NCI-H510A (cell line): ENCODE measurements at regions not wholly inside any gene's neighbourhood (a gene's known extent, or its start where the extent isn't known, plus 50 kb on each side); places are given as distances from the start of the nearest gene placed in this dataset.

Experiments used
- DNase-seq: peaks from one replicate; lab custom pipeline; 2025; lab: John Stamatoyannopoulos, UW

DNA sequence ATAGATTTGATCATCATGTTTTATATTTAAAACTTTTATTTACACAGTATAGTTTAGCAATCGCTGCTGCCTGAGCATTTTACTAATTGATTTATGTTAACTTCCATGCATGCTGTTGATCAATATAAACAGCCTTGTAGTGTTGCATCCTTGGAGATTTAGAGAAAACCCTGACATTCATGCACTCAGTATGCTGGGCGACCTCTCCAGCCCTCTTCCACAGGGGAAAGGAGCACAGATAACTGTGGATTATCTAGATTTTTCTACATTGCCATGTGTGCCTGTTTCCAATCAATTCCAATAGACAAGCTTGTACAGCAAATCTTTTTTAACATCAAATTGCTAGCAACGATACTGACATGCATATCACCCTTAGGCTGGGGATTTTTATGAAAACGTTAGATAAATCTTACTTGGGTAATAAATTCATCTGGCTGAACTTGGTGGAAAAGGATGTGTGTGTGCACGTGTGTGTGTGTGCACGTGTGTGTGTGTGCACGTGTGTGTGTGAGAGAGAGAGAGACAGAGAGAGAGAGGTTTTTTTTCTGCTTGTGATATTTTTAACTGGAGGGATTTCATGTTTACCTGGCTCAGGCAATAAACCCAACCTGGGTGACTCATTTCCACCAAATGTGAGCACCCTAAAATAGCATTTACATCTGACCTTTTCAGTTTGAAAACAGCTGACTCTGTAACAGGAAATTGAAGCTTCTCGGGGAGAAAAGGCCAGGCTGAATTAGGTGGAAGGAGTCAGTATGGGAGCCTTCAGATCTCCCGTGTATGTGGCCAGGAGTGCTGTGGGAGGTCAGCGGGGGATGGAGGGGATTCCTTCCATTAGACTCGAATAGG lies 339.8 kb downstream of the PRDM2 start:
- DNase-seq: no peak

DNA sequence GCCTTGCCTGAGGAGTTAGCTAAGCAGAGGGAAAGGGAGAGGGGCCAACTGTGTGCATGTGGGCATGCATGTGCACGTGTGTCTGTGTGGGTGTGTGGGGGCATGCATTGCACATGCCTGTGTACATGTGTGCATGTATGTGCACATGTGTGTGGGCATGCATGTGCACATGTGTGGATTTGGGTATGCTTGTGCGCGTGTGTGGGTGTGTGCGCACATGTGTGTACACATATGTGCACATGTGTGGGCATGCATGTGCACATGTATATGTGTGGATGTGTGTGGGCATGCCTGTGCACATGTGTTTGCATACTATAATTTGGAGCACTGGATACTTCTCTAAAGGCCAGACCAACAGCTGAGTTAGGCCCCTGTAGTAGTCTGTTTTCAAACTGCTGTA lies 350.0 kb downstream of the PRDM2 start:
- no peak for DNase-seq

DNA sequence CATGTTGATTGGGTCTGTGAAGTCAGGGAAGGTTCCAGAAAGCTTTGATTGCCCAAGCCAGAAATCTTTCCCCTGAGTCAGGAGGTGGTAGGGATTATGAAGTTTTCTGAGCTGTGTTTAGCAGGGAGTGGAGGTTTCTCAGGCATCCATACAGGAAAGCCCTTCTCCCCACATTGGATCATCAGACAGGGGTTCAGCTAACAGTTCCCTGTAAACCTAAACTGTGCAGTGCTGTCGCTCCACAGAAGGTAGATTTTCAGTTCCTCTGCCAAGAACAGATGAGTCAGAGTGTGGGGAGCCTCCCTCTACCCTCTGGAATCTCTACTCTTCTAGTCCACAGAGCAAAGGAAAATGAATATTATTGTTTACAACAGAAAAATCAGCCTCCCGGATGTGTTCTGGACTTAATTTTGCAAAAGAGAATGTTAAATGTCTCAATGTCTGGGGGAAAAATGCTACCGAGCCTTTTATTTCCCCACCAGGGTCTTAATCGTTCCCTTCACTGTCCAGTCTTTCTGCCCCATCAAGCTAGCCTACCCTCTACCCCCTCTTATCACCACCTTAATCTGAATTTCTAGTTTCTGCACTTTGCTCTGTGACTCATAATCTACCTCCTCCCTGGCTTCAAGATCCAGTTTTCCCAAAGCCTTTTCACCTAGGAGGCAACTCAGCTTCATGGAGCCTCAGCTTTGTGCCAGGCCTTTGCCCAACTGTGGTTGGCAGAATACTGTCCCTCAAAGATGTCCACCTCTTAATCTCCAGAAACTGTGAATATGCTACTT lies 355.6 kb downstream of the PRDM2 start:
- no peak for DNase-seq

DNA sequence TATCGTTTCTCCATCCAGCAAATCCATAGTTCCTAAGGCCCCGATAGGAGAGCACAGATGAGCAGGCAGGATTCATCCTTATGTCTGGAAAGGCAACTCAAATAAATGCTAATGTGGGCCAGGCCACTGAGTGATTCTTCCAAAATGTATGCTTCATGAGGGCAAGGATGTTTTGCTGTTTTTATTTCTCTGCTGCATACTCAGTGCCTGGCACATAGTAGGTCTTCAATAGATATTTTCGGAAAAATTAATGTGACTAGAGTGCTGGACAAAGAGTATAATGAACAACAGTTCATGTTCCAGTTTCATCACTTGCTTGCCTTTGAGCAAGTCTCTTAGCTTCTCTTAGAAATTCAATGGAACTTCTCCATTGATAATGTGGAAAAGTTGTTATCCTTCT lies 357.7 kb downstream of the PRDM2 start:
- DNase-seq: no peak

DNA sequence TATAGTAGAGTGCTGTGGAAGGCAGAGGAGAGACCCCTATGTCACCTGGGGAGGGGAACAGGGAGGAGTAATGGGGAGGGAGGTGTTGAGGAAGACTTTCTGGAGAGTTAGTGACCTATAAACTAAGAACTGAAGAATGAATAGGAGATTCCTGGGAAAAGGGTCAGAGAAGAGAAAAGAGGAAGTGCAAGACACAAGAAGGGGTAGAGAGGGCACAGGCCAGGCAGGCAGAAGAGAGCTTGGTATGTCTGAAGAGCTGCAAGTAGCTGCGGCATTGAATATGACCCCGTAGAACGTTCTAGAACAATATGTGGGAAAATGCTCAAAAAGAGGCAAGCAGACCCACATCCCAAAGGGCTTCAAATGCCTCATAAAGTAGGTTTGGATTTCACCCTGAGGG lies 361.2 kb downstream of the PRDM2 start:
- no peak for DNase-seq

DNA sequence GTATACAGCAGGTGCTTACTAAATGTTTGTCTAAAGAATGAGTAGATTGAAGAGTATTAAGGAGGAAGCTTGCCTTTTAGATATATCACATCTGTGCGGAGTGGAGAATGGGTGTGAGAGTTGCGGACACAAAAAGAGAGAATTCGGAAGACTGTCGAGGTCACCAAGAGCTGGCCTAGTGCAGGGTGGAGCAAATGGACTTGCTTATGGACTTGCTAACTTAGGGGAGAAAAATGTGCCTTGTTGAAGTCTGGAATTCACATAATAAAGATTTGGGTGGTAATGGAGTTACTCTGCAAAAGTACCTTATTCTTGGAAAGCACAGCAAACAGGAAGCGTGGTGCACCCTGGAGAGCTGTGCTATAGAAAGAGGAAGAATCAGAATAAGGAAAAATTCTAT lies 361.7 kb downstream of the PRDM2 start:
- DNase-seq: no peak

DNA sequence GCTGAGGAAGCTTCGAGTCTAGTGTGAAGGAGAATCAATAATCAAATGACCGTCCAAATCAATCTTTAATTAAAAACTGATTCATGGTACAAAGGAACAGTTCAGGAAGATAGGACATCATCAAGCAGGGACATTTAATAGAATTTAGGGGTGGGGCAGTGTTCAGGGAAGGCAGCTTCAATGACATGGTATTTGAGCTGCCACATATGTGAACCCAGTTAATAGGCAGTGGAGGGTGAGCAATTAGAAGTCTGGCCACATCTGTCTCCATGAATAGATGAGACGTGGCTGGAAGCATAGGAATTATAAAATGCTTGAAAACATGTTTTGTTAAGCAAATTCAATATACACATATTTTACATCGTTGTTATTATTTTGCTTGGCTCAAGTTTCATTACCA lies 362.7 kb downstream of the PRDM2 start:
- DNase-seq: no peak

DNA sequence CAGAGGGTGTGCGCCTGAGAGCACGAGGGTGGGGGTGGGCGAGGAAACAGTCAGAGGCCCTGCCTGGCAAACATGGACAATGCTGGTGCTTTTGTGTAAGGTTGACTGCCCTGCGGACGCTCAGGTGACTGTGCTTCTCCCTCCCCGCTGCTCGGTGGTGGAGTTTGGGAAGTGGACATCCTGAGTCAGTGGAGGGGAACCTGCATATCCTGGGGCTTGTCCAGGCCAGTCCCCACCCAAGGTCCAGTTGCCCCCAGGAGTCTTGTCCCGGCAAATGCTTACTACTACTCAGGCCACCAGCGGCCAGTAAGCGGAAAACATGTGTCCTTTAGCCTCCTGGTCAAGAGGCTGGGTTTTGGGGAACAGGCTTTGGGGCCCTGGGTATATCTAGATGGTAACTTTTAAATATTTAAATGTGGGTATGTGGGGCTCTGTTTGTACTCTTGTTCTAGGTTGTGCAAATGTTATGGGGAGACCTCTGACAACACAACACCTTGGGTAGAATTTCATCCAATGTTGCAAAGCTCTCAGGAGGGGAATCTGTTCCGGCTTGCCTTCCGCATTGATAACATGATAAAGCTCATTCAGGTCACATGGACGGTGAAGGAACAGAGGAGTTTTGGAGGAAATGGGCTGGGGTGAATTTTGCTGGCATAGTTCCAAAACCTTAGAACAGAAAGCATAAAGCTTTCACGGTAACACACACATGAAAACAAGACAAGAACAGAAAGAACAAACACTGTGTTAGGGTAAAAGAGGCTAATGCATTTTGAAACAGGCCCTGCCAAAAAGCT lies 364.9 kb downstream of the PRDM2 start:
- DNase-seq: no peak

DNA sequence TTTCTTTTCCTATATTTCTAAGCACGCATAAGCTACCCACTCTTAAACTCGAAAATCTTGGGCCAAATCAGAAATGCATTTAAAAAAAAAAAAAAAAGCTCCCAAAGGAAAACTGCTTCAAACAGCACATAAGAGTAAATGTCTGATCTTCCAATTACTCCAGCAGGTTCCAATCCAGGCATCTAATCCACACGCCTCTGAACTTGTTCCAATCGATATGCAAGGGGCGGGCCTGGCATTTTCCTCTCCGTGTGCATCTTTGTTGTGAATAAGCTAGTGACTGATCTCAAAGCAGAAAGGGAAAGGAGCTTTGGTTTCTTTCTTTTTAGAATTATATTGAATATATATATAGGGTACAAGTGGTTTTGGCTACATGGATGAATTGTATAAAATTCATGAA lies 365.5 kb downstream of the PRDM2 start:
- no peak for DNase-seq

DNA sequence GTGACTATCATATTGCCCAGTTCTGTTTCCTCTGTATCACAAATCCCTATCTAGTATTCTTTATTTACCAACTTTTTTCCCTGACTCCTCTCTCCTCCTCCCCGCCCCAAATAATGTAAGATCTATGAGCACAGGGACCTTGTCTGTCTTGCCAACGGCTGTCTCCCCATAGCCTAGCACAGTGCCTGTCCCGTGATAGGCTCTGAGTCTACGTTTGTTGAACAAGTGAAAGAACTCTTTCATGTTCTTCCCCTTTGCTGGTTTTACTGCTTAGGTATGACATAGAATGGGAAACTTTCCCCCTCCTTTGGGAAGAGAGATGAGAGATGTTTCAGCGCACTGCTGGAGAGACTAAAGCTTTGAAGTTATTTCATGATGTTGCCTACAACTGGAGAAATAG lies 367.0 kb downstream of the PRDM2 start:
- DNase-seq: no peak

DNA sequence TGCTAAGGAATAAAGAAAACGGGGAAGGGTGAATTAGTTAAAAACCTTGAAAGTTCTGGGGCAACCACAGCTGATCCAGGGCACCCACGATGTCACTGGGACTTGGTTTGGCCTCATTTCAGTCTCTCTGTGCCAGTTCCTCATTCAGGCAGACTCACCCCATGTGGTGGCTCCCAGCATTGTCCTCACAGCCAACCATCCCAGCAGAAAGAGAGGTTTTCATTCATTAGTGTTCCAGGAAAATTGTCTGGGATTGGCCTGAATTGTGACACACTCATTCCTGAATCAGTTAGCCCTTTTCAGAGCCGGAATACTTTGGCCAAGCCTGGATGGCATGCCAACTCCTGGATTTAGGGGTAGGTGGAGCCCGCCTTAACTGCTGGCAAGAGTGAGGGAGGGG lies 367.7 kb downstream of the PRDM2 start:
- no peak for DNase-seq

DNA sequence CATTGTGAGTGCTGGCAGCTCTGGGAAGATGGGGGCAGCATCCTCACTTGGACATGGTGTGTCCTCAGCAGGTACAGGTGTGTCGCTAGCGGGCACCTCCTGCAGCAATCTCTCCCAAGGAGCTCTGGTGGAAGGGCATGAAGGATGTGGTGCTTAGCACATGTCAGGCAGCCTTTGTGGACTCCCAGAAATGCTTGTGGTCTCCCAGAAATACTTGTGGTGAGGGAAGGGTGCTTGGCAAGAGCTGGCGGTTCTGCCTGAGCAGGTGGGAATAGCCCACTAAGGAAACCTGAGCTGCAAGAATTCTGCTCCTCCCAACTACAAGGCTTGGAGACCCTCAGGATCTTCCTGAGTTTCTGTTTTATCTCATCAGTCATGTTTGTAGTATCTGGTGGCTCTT lies 371.6 kb downstream of the PRDM2 start:
- DNase-seq: no peak

DNA sequence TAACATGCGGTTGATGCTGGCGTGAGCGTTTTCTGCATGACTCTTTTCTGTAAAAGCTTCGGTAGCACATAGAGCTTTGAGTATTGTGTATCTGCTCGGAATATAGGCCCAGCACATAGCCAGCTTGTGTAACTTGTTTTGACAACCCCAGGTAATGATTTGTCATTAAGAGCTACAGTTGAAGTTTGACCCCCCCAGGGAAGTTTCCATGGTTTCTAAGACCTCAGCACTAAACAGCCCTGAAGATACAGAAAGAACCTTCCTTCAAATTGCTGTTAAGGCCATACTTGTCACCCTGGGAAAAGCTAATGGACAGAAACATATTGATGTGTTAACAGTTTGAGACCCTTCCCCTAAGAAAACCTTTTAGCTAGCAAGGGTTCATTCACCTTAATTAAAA lies 380.7 kb downstream of the PRDM2 start:
- no peak for DNase-seq

DNA sequence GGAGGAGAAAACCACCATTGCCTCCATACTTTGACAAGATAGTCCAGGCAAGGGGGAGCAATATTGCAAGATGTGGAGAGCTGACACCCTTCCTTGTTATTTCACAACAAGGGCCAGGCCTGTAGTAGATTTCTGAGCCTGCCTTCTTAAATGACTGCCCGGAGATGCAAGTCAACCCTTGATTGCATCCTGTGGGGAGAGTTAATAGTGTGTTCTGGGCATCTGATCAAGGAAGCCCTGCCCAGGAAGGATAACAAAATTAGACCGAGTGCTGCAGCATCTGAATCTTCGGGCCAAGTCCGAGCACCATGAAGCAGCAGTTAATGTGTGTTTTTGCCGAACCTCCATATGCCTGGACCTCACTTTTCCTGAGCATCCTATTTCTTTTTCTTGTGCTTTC lies 382.3 kb downstream of the PRDM2 start:
- no peak for DNase-seq

DNA sequence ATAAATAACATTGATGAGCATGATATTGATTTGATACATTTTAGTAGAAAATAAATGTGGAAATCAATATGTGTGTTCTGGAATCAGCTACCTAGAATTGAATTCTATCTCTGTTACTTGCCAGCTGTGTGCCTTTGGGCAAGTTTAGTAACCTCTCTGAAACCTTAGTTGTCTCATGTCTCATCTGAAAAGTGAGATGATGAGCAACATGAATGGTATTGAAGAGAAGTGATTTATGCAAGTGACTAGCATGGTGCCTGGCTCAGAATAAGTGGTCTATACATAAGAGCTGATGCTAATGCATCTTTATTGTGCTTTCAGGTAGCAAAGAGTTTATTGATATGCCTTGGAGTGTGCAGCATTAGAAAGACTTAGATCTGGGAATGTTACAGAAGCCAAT lies 383.3 kb downstream of the PRDM2 start:
- no peak for DNase-seq

DNA sequence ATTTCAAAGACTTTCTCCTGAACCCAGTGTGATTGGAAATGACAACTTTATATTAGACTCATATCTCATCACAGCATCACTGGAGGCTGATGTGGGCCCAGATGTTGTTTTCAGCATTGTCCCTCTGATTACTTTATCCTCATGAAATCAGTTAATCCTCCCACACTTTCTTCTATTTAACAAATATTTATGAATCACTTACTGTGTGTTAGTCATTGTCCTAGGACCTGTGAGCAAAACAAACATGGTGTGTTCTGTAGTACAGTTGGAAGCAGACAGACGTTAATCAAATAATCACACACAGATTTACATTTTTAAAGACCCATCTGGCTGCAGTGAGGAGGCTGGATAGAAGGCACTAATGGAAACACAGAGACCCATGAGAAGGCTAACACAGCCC lies 383.7 kb downstream of the PRDM2 start:
- no peak for DNase-seq

DNA sequence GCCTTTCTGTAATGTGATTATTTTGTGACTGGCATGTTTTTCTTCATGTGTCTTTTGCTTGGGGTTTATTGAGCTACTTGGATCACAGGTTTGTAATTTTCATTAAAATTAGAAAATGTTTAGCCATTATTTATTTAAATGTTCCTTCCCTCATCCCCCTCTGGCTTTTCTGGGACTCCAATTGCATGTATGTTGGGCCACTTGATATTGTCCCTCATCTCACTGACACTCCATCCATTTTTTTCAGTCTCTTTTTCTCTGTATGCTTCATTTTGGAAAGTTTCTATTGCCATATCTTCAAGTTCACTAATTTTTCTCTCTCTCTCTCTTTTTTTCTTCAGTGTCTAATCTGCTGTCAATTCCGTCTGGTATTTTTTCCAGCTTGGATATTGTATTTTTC lies 390.1 kb downstream of the PRDM2 start:
- DNase-seq: no peak

DNA sequence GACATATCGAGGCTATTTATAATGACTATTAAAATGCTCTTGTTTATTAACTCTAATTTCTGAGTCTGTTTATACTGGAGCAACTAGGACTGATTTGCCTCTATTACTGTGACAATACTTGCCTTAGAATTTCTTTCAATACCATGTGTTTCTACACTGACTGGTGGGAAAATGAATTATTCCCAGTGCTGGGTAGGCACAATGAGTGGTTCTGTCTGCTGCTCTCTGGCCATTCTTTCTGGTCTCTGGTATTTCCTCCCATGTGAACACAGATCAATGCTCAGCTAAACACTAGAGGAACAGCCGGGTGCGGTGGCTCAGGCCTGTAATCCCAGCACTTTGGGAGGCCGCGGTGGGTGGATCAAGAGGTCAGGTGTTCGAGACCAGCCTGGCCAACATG lies 390.5 kb downstream of the PRDM2 start:
- DNase-seq: no peak

DNA sequence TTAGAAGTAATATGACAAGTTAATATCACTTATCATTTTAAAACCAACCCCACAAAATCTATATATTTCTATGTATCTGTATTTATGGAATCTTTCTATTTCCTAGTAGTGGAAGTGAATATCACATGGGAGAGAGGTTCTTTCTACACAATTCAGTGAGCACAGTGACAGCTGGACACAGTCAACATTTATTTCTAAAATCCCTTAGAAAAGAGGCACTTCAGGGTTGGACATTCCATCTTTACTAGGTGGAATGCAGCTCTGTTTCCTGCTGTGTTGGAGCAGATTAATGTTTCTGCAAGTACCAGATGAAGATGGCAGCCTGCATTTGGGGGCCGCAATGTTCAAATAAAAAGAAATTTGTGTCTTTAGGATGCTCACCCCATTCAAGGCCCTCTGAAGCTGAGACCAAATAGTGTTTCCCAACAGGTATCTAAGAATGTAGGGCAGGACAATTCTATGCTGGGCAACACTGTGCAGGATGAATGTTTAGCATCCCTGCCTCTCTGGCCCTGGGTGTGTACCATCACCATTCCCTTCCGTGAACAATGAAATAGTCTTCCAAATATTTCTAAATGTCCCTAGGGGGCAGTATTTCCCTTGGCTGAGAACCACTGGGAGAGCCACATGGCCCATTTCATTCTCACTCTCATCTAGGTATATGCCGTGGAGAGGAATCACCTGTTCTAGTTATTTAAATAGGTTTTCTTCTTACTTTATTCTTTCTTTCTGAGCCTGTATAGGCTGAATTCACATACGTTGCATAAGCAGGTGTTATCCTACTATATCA lies 394.8 kb downstream of the PRDM2 start:
- peak; percentile 53 for DNase-seq

DNA sequence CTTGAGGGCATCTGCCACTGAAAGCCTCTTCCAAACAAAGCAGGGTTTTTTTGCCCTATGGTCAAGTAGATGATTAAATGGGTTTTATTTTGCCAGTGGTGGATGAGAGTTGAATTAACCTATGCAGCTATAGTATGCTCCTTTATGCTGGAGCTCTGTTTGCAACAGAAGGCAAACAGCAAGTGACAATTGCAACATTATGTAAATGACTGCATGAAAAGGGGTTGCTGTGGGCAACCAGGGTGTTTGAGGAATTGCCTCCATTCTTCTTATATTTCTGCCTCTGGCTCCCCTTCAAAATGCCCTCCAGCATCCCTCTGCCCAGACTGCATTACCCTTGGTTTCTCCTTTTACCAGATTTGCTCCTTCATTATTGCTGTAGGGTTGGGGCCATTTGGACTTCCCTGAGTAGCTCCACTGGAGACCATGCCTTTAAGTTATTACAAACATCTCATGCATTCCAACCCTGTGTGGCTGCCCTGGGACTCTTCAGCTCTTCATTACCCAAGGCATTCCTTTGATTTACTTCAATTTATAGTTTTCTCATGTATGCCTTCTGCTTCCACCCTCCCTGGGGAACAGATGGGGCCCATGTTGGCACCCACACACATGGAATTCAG lies 398.4 kb downstream of the PRDM2 start:
- DNase-seq: no peak

DNA sequence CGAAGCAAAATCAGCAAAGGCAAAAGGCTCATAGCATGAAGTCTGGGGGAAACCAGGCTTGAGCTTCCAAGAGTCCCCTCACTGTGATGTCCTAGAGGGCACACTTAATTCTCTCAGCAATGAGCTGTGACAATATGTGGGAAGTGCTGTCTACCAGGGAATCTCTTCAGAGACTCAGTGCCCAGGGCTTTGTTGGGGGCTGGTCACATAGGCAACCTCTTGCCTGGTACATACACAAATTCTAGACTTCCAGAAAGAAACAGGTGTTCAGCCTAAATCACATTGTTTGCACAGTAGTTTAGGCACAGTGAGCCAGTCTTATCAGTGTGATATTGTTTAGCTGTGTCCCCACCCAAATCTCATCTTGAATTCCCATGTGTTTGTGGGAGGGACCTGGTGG lies 400.5 kb downstream of the PRDM2 start:
- DNase-seq: no peak

DNA sequence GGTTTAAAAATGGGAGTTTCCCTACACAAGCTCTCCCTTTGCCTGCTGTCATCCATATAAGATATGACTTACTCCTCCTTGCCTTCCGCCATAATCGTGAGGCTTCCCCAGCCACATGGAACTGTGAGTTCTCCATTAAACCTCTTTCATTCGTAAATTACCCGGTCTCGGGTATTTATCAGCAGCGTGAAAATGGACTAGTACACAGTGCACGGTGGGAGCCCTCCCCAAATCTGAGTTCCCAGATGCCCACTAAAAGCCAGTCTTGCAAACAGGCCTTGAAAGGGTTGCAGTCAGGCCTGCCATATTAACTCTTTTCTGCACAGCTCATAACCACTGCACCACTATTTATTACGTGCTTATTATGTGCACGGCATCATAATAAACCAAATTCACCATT lies 400.9 kb downstream of the PRDM2 start:
- no peak for DNase-seq
